ENCODE measurements at regions not wholly inside any gene's neighbourhood (a gene's known extent, or its start where the extent isn't known, plus 50 kb on each side); places are given as distances from the start of the nearest gene placed in this dataset.

- H3K36me3 Mint-ChIP-seq (ENCODE audit: low read depth), result no peaks in the 10 kb centered on the region
Measured at GRCh38 chr3:3701949-3702348, 97.3 kb upstream of the LRRN1 start.

GRCh38 chr3:3699816-3700633 lies 99.2 kb upstream of the LRRN1 start:
- no peaks in the 10 kb centered on the region for H3K4me1 Mint-ChIP-seq (ENCODE audit: low read depth)

More at GRCh38 chr3:3701949-3702348, 97.3 kb upstream of the LRRN1 start:
- H3K27me3 Mint-ChIP-seq, result no peaks in the 10 kb centered on the region
- intact Hi-C loops (cut with micrococcal nuclease), result no loop called here
- ChIA-PET CTCF (no interaction called here), POLR2A (no interaction called here)
- no peak overlapping the region for H3K27ac Mint-ChIP-seq
- no peaks in the 10 kb centered on the region for H3K4me1 Mint-ChIP-seq (ENCODE audit: low read depth)
- no peak for TF ChIP-seq CTCF (IDR thresholded peaks at IDR 0.05)
- ATAC-seq, result no peak
- no peak for DNase-seq
- H3K9me3 Mint-ChIP-seq, result no peaks in the 10 kb centered on the region
- H3K4me3 Mint-ChIP-seq, result no peak overlapping the region

GRCh38 chr3:3699407-3699806 lies 99.8 kb upstream of the LRRN1 start:
- Mint-ChIP-seq H3K36me3 (ENCODE audit: low read depth) (no peaks in the 10 kb centered on the region), H3K4me3 (no peak overlapping the region), H3K27me3 (no peaks in the 10 kb centered on the region), H3K27ac (no peak overlapping the region), H3K9me3 (no peaks in the 10 kb centered on the region), H3K4me1 (ENCODE audit: low read depth) (no peaks in the 10 kb centered on the region)
- CTCF ChIA-PET, result no interaction called here
- POLR2A ChIA-PET, result no interaction called here
- ATAC-seq (no peak), DNase-seq (no peak)
- intact Hi-C loops (cut with micrococcal nuclease), result no loop called here
- TF ChIP-seq CTCF (IDR thresholded peaks at IDR 0.05), result no peak

More at GRCh38 chr3:3699816-3700633, 99.2 kb upstream of the LRRN1 start:
- no peak for TF ChIP-seq CTCF (IDR thresholded peaks at IDR 0.05)
- ChIA-PET POLR2A (no interaction called here), CTCF (no interaction called here)
- Mint-ChIP-seq H3K9me3 (no peaks in the 10 kb centered on the region), H3K27ac (no peak overlapping the region), H3K36me3 (ENCODE audit: low read depth) (no peaks in the 10 kb centered on the region), H3K27me3 (no peaks in the 10 kb centered on the region), H3K4me3 (no peak overlapping the region)
- intact Hi-C loops (cut with micrococcal nuclease), result no loop called here
- ATAC-seq (no peak), DNase-seq (no peak)

- no peaks in the 10 kb centered on the region for H3K36me3 Mint-ChIP-seq (ENCODE audit: low read depth)
- DNase-seq (no peak), ATAC-seq (no peak)
- POLR2A ChIA-PET, result no interaction called here
- no peak for TF ChIP-seq CTCF (IDR thresholded peaks at IDR 0.05)
- H3K27me3 Mint-ChIP-seq, result no peaks in the 10 kb centered on the region
- H3K27ac Mint-ChIP-seq, result no peak overlapping the region
- no peak overlapping the region for H3K4me3 Mint-ChIP-seq
- CTCF ChIA-PET, result no interaction called here
- H3K9me3 Mint-ChIP-seq, result no peaks in the 10 kb centered on the region
- intact Hi-C loops (cut with micrococcal nuclease), result no loop called here
- H3K4me1 Mint-ChIP-seq (ENCODE audit: low read depth), result no peaks in the 10 kb centered on the region
Measured at GRCh38 chr3:3696345-3696744, 102.9 kb upstream of the LRRN1 start.

- ChIA-PET POLR2A (no interaction called here), CTCF (no interaction called here)
- no peaks in the 10 kb centered on the region for H3K36me3 Mint-ChIP-seq (ENCODE audit: low read depth)
- H3K4me3 Mint-ChIP-seq, result no peak overlapping the region
- H3K4me1 Mint-ChIP-seq (ENCODE audit: low read depth), result no peaks in the 10 kb centered on the region
- no peak for DNase-seq
- intact Hi-C loops (cut with micrococcal nuclease), result no loop called here
- TF ChIP-seq CTCF (IDR thresholded peaks at IDR 0.05), result no peak
- no peaks in the 10 kb centered on the region for H3K9me3 Mint-ChIP-seq
- no peak overlapping the region for H3K27ac Mint-ChIP-seq
- ATAC-seq, result no peak
- H3K27me3 Mint-ChIP-seq, result no peaks in the 10 kb centered on the region
Measured at GRCh38 chr3:3693593-3693992, 105.6 kb upstream of the LRRN1 start.

Data from activated CD8-positive, alpha-beta T cell treated with anti-CD3 and anti-CD28 coated beads for 36 hours (primary cell).